HL-60 (cell line): ENCODE measurements at regions not wholly inside any gene's neighbourhood (a gene's known extent, or its start where the extent isn't known, plus 50 kb on each side); places are given as distances from the start of the nearest gene placed in this dataset.

Experiments used
- DNase-seq, 2 experiments: peaks; one replicate each; pipeline ENCODE4 v3.0.0-alpha.2; 2010 to 2020; ENCODE audit warnings: low read depth in 1 of 2, low spot score in 1 of 2
- H3K27ac ChIP-seq: fragments of 250-450 bp; sonication (Bioruptor Pico); replicated peaks from 2 replicates; pipeline ENCODE4 v1.5.1; 2020; ENCODE audit warnings: mild to moderate bottlenecking, moderate library complexity
- H3K27me3 ChIP-seq: fragments of 250-450 bp; sonication (Bioruptor Pico); 2 replicates; pipeline ENCODE4 v1.5.1; 2021; ENCODE audit warnings: mild to moderate bottlenecking, moderate library complexity; ENCODE audit not compliant: insufficient read depth, poor library complexity, severe bottlenecking
- H3K4me3 ChIP-seq: replicated peaks from 2 replicates; pipeline ENCODE4 v1.5.1; 2011; ENCODE audit warnings: mild to moderate bottlenecking, control low read depth, low read length; ENCODE audit not compliant: insufficient read depth
- CTCF ChIP-seq: IDR thresholded peaks from one replicate; pipeline ENCODE4 v1.5.1; 2011; ENCODE audit warnings: low read length, control low read depth, inconsistent platforms; ENCODE audit not compliant: insufficient read depth
- GABPA ChIP-seq: IDR thresholded peaks from 2 replicates; pipeline ENCODE4 v1.6.1; 2012; ENCODE audit warnings: low read depth
- POLR2AphosphoS5 ChIP-seq: IDR thresholded peaks from 2 replicates; pipeline ENCODE4 v1.6.1; 2012; ENCODE audit warnings: low read depth
- REST ChIP-seq: IDR thresholded peaks from 2 replicates; pipeline ENCODE4 v1.6.1; 2012; ENCODE audit warnings: low read depth; ENCODE audit not compliant: insufficient replicate concordance
- SPI1 ChIP-seq: IDR thresholded peaks from 2 replicates; pipeline ENCODE4 v1.6.1; 2012; ENCODE audit warnings: low read depth, mild to moderate bottlenecking, borderline replicate concordance

- Histone ChIP-seq H3K27me3 (no peaks in the 10 kb centered on the region), H3K27ac (no peak overlapping the region), H3K4me3 (no peak overlapping the region)
- DNase-seq, result no peak
- TF ChIP-seq REST (no peak), GABPA (no peak), POLR2AphosphoS5 (no peak), CTCF (no peak), SPI1 (no peak)
Observed at GRCh38 chr4:144449611-144450010, 196.3 kb upstream of the HHIP start.

- TF ChIP-seq GABPA (no peak), REST (no peak), SPI1 (no peak), CTCF (no peak), POLR2AphosphoS5 (no peak)
- no peak overlapping the region for H3K27ac ChIP-seq
- H3K27me3 ChIP-seq, result no peaks in the 10 kb centered on the region
Observed at GRCh38 chr4:144450526-144450925, 195.4 kb upstream of the HHIP start.

GRCh38 chr4:144451766-144452450 is 194.0 kb upstream of the HHIP start:
- DNase-seq, result no peak
- TF ChIP-seq REST (no peak), CTCF (no peak), POLR2AphosphoS5 (no peak), SPI1 (no peak), GABPA (no peak)
- Histone ChIP-seq H3K27ac (no peak overlapping the region), H3K27me3 (no peaks in the 10 kb centered on the region), H3K4me3 (no peak overlapping the region)

More at GRCh38 chr4:144450526-144450925, 195.4 kb upstream of the HHIP start:
- H3K4me3 ChIP-seq, result no peak overlapping the region
- no peak for DNase-seq
